ENCODE measurements at regions not wholly inside any gene's neighbourhood (a gene's known extent, or its start where the extent isn't known, plus 50 kb on each side); places are given as distances from the start of the nearest gene placed in this dataset.

DNA sequence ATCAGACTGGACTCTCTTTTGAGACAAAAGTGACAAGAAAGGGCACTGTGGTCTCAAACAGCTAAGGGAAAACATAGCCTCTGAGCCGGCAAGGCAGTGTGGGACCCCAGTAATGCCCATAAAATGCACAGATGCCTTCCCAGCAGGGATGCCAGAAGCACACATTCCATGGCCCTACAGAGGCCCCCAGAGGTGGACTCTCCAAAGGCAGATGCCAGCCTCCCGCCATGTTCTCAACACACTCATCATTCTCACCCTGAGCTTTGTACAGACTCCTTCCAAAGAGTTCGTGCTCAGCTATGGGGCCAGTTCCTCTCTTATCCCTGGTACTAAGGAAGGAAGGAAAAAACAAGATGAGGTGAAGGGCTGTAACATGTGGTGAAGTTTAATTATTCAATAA is 67.1 kb upstream of the ATP12A start:
- 91% methylated on average over 1 of the region's 3 CpGs for WGBS (ENCODE audit: insufficient coverage)
- H3K27ac Mint-ChIP-seq, result no peak overlapping the region
- no peak overlapping the region for H3K27ac ChIP-seq (ENCODE audit: low read depth in 1 of 2, low read length in 2 of 2)

DNA sequence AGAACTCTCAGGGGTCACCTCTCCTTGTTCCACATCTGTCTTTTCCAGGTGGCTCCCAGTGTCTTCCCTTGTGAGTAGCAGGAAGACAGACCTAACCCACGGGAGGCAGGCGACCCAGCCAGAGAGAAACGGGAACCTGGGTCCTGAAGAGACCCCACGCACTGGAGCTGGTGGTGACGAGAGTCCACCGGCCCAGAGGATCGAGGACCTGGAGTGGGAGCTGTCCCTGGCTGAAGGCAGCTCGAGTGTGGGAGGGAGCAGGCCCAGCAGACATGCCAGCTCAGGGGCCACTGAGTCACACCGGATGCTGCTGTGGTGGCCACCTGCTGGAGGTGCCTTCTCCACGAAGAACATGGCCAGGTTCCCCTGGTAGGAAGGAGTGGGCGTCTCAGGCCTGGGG is 66.5 kb upstream of the ATP12A start:
- no peak overlapping the region for H2AFZ ChIP-seq (ENCODE audit: insufficient read depth, low read depth, low read length, poor library complexity, severe bottlenecking)
- Mint-ChIP-seq H3K27me3 (ENCODE audit: low read depth in 3 of 3) (no peaks in the 10 kb centered on the region), H3K27ac (no peak overlapping the region), H3K36me3 (no peaks in the 10 kb centered on the region), H3K4me3 (no peak overlapping the region), H3K4me1 (peaks cover 7% of the 10 kb centered on the region), H3K9me3 (no peaks in the 10 kb centered on the region)
- H3K27me3 ChIP-seq (ENCODE audit: control insufficient read depth in 2 of 2, insufficient read depth in 2 of 2, low read length in 2 of 2), result no peaks in the 10 kb centered on the region
- no peaks in the 10 kb centered on the region for H3K36me3 ChIP-seq (replicated peaks in 1 of 2; ENCODE audit: control insufficient read depth in 1 of 2, insufficient read depth in 2 of 2, low read length in 2 of 2)
- intact Hi-C loops (cut with micrococcal nuclease), result no loop called here
- H4K20me1 ChIP-seq (ENCODE audit: insufficient read depth, low read length), result no peaks in the 10 kb centered on the region
- no peaks in the 10 kb centered on the region for H3K79me2 ChIP-seq (ENCODE audit: insufficient read depth, low read length)
- TF ChIP-seq, protein P1, sequence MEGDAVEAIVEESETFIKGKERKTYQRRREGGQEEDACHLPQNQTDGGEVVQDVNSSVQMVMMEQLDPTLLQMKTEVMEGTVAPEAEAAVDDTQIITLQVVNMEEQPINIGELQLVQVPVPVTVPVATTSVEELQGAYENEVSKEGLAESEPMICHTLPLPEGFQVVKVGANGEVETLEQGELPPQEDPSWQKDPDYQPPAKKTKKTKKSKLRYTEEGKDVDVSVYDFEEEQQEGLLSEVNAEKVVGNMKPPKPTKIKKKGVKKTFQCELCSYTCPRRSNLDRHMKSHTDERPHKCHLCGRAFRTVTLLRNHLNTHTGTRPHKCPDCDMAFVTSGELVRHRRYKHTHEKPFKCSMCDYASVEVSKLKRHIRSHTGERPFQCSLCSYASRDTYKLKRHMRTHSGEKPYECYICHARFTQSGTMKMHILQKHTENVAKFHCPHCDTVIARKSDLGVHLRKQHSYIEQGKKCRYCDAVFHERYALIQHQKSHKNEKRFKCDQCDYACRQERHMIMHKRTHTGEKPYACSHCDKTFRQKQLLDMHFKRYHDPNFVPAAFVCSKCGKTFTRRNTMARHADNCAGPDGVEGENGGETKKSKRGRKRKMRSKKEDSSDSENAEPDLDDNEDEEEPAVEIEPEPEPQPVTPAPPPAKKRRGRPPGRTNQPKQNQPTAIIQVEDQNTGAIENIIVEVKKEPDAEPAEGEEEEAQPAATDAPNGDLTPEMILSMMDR (IDR thresholded peaks at IDR 0.05), result no peak
- WGBS (ENCODE audit: insufficient coverage), result 93% methylated on average over 11 of the region's 11 CpGs
- no peaks in the 10 kb centered on the region for H3K9me3 ChIP-seq (replicated peaks in 1 of 2; ENCODE audit: control insufficient read depth in 1 of 2, insufficient read depth in 1 of 2, low read length in 2 of 2)
- no peak overlapping the region for H3K9ac ChIP-seq (ENCODE audit: insufficient read depth, low read length, poor library complexity, severe bottlenecking)
- H3K27ac ChIP-seq (ENCODE audit: low read depth in 1 of 2, low read length in 2 of 2), result no peak overlapping the region
- no peak for DNase-seq
- peaks cover 5 to 7% of the 10 kb centered on the region in 2 donors for H3K4me1 ChIP-seq (ENCODE audit: control insufficient read depth in 1 of 2, insufficient read depth in 2 of 2, low read length in 2 of 2)
- H3K4me3 ChIP-seq (replicated peaks in 1 of 3; ENCODE audit: low read depth in 2 of 3, low read length in 3 of 3), result no peak overlapping the region
- H3K4me2 ChIP-seq (replicated peaks; ENCODE audit: extremely low read depth, low read length, poor library complexity, severe bottlenecking), result no peak overlapping the region

More for the DNA sequence above, 67.1 kb upstream of the ATP12A start:
- TF ChIP-seq, protein P1 (IDR thresholded peaks at IDR 0.05), result no peak
- no peaks in the 10 kb centered on the region for H3K27me3 ChIP-seq (ENCODE audit: control insufficient read depth in 2 of 2, insufficient read depth in 2 of 2, low read length in 2 of 2)
- no peak overlapping the region for H3K4me2 ChIP-seq (replicated peaks; ENCODE audit: extremely low read depth, low read length, poor library complexity, severe bottlenecking)
- H3K27me3 Mint-ChIP-seq (ENCODE audit: low read depth in 3 of 3), result no peaks in the 10 kb centered on the region
- H3K79me2 ChIP-seq (ENCODE audit: insufficient read depth, low read length), result no peaks in the 10 kb centered on the region
- intact Hi-C loops (cut with micrococcal nuclease), result no loop called here
- no peak overlapping the region for H3K9ac ChIP-seq (ENCODE audit: insufficient read depth, low read length, poor library complexity, severe bottlenecking)
- H3K9me3 ChIP-seq (replicated peaks in 1 of 2; ENCODE audit: control insufficient read depth in 1 of 2, insufficient read depth in 1 of 2, low read length in 2 of 2), result no peaks in the 10 kb centered on the region
- H4K20me1 ChIP-seq (ENCODE audit: insufficient read depth, low read length), result no peaks in the 10 kb centered on the region
- H3K4me1 ChIP-seq (ENCODE audit: control insufficient read depth in 1 of 2, insufficient read depth in 2 of 2, low read length in 2 of 2), result peaks cover 0 to under 1% of the 10 kb centered on the region in 2 donors
- DNase-seq, result no peak
- H3K4me1 Mint-ChIP-seq, result peaks cover under 1% of the 10 kb centered on the region
- no peak overlapping the region for H3K4me3 ChIP-seq (replicated peaks in 1 of 3; ENCODE audit: low read depth in 2 of 3, low read length in 3 of 3)
- no peak overlapping the region for H3K4me3 Mint-ChIP-seq
- H3K9me3 Mint-ChIP-seq, result no peaks in the 10 kb centered on the region
- no peaks in the 10 kb centered on the region for H3K36me3 ChIP-seq (replicated peaks in 1 of 2; ENCODE audit: control insufficient read depth in 1 of 2, insufficient read depth in 2 of 2, low read length in 2 of 2)
- no peak overlapping the region for H2AFZ ChIP-seq (ENCODE audit: insufficient read depth, low read depth, low read length, poor library complexity, severe bottlenecking)
- H3K36me3 Mint-ChIP-seq, result no peaks in the 10 kb centered on the region

All from CD14-positive monocyte (primary cell).